ENCODE measurements at regions not wholly inside any gene's neighbourhood (a gene's known extent, or its start where the extent isn't known, plus 50 kb on each side); places are given as distances from the start of the nearest gene placed in this dataset.
"Not testable (repeated sequence)": the region's sequence is repeated elsewhere in the genome, so short reads cannot be mapped to it uniquely, and the experiment has no call there.

DNA sequence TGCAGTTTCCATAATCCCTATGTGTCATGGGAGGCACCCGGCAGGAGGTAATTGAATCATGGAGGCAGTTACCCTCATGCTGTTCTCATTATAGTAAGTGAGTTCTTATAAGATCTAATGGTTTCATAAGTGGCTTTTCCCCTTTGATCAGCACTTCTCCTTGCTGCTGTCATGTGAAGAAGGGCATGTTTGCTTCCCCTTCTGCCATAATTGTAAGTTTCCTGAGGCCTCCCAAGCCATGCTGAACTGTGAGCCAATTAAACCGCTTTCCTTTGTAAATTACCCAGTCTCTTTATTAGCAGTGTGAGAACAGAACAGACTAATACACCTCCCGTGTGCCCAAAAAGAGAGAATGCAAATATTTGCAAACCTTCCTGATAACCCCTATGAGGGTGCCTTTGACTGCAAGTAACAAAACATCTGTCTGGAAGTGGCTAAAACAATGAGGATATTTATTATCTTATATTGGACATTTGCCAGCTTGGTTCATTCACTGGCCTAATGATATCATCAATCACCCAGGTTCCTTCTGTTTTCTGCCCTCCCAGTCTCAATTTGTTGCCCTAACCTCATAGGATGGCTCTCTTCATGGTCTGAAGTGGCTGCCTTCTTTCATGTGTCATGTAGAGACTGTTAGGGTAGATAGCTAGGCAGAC, 68.7 kb downstream of the BHLHE40 start:
- no peak overlapping the region for H3K4me3 ChIP-seq (ENCODE audit: low read depth, low read length)
- no peak for DNase-seq (ENCODE audit: low read depth)
- TF ChIP-seq, protein P1, sequence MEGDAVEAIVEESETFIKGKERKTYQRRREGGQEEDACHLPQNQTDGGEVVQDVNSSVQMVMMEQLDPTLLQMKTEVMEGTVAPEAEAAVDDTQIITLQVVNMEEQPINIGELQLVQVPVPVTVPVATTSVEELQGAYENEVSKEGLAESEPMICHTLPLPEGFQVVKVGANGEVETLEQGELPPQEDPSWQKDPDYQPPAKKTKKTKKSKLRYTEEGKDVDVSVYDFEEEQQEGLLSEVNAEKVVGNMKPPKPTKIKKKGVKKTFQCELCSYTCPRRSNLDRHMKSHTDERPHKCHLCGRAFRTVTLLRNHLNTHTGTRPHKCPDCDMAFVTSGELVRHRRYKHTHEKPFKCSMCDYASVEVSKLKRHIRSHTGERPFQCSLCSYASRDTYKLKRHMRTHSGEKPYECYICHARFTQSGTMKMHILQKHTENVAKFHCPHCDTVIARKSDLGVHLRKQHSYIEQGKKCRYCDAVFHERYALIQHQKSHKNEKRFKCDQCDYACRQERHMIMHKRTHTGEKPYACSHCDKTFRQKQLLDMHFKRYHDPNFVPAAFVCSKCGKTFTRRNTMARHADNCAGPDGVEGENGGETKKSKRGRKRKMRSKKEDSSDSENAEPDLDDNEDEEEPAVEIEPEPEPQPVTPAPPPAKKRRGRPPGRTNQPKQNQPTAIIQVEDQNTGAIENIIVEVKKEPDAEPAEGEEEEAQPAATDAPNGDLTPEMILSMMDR (IDR thresholded peaks at IDR 0.05; ENCODE audit: control insufficient read depth, extremely low read depth, insufficient read depth) = no peak

DNA sequence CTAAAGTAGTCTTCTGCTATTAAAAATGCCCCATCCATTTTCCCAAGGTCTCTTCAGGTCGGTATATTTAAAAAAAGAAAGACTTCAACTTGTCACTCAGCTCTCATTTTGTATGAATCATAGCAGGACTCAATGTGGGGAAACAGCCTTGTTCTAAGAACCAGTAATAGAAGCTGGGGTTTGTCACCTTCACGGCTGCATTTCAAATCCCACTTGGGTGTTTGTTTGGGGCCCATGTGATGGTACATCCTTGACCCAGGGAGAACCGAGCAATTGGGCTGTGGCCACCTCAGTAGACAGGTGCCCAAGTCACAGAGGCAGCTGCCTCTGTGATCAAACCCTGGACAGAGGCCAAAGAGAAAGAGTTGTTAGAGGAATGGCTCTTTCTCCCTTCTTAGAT, 70.3 kb upstream of the ARL8B start:
- DNase-seq (ENCODE audit: low read depth) = no peak
- TF ChIP-seq, protein P1 (IDR thresholded peaks at IDR 0.05; ENCODE audit: control insufficient read depth, extremely low read depth, insufficient read depth) = no peak
- no peak overlapping the region for H3K4me3 ChIP-seq (ENCODE audit: low read depth, low read length)

DNA sequence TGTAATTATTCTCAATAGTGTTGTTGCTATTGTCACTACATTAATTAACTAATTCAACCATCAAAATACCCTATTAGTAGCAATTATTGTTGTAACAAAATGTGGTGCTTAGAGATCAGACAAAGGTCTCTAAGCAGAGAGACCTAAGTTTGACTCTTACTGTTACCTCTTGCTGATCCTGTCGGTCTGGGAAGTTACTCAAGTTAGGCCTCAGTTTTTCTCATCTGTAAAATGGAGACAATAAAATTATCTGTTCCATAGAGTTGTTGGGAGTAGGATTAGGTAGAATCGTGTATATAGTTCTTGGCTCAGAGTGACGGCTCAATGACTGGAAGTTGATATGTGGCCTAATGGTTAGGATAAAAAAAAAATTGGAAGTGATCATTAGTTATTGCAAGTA, 69.8 kb upstream of the ARL8B start:
- no peak overlapping the region for H3K4me3 ChIP-seq (ENCODE audit: low read depth, low read length)
- TF ChIP-seq, protein P1 (IDR thresholded peaks at IDR 0.05; ENCODE audit: control insufficient read depth, extremely low read depth, insufficient read depth) = no peak
- no peak for DNase-seq (ENCODE audit: low read depth)

DNA sequence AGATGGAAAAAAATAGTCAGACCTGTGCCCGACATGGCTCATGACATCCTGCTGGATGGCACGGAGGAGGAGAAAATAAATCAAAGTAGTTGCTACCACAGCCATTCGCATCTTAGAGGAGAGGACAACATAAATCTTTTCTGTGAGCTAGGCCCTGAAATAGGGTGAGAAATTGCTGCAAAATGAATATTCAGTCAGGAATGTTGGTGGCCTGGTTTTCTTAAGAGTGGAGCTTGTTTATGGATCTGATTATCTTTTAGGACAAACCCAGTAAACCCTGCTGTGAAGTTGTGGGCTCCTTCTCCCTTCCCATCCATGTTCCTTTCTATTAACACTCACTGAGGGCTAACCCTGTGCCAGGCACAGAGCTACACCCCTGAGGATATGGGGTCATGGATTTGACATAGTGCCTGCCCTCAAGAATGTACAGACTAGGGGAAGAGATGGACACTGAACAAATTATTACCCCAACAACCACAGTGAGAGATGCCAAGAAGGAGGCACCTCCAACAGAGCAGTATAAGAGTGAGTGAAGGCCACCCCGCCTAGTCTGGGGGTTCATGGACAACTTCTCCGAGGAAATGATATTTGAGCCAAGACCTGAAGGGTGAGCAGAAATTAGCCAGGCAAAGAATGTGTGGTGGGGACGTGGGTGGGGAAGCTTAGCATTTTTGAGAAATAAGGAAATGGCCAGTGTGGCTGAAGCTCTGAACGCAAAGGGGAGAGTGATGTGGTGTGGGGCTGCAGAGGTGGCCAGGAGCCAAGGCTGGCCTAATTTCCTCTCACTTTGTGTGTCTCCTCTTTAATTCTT, 68.9 kb upstream of the ARL8B start:
- no peak overlapping the region for H3K4me3 ChIP-seq (ENCODE audit: low read depth, low read length)
- TF ChIP-seq, protein P1 (IDR thresholded peaks at IDR 0.05; ENCODE audit: control insufficient read depth, extremely low read depth, insufficient read depth) = no peak
- no peak for DNase-seq (ENCODE audit: low read depth)

DNA sequence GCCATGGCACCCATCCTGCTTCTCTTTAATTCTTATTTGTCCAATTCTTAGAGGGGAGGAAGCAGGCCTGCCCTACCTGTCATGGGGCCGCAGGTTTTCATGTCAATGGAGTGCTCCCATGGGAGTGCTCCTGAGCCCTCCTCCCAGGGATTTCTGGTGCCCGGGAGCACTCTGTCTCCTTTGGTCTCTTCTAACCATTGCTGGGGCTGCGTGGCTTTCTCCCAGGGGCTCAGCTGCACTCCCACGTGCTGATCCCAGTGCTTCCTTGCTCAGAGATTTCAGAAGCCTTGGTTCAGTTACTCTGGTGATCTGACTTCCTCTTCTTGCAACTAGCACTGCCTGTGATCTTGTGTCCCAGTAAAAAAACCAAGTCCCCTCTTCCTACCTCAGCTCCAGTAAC, 68.0 kb upstream of the ARL8B start:
- H3K4me3 ChIP-seq (ENCODE audit: low read depth, low read length) = no peak overlapping the region
- TF ChIP-seq, protein P1 (IDR thresholded peaks at IDR 0.05; ENCODE audit: control insufficient read depth, extremely low read depth, insufficient read depth) = no peak

DNA sequence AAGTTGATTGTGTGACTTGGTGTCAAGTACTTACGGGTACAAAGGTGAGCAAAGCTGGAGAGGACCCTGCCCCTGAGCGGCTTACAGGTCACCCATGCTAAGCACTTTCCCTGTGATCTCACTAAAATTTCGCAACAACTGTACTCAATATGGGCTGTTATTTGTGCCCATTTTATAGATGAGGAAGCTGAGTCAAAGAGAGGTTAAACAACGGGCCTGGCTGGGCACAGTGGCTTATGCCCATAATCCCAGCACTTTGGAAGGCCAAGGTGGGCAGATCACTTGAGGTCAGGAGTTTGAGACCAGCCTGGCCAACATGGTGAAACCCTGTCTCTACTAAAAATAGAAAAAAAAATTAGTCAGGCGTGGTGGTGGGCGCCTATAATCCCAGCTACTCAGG, 67.5 kb upstream of the ARL8B start:
- DNase-seq (ENCODE audit: low read depth); H3K4me3 ChIP-seq (ENCODE audit: low read depth, low read length): not testable (repeated sequence)

More for the DNA sequence above, 68.0 kb upstream of the ARL8B start:
- DNase-seq (ENCODE audit: low read depth) = no peak

DNA sequence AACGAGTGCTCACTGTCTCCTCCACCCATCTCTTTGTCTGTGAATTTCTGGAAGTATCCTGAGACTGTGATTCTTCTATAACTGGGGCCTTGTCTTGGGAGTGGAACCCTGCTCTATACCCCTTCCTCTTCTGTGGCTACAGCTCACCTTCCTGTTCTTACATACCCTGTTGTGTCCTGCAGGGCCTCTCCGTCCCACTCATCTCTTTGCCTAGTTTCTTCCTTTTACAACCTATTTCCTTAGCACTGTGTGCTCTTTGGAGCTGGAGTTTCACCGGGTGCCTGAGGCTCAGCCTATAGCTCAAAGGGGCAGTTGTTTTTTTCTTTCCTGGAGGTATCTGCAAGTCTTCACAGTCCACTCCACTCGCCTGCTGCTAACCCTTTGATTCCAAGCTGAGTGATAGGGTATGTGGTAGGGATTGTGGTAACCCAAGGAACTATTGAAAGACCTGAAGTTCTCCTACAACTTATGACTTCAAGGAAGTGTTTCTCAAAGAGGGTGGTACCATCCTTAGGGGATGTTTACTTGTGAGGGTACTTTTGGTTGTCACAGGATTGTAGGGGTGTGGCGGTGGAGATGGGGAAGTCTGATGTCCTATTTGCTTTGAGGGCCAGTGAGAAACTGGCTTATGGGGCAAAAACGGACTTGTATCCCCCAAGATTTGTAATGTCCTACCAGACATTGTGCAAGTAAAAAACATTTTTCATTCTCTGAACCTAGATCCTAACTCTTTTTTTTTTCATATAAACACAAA, 66.6 kb upstream of the ARL8B start:
- TF ChIP-seq, protein P1 (IDR thresholded peaks at IDR 0.05; ENCODE audit: control insufficient read depth, extremely low read depth, insufficient read depth) = no peak
- H3K4me3 ChIP-seq (ENCODE audit: low read depth, low read length) = no peak overlapping the region
- no peak for DNase-seq (ENCODE audit: low read depth)

Data from LNCaP clone FGC (cell line).